A549 (cell line): ENCODE measurements at regions not wholly inside any gene's neighbourhood (a gene's known extent, or its start where the extent isn't known, plus 50 kb on each side); places are given as distances from the start of the nearest gene placed in this dataset.
"Not testable (repeated sequence)": the region's sequence is repeated elsewhere in the genome, so short reads cannot be mapped to it uniquely, and the experiment has no call there.

Experiments used
- ATAC-seq, 2 experiments: fragments of 200-7000 bp in 1 of 2; fragments of >200 bp in 1 of 2; cut with Nextera tagmentation in 1 of 2; cut with Tn5 transposase in 1 of 2; 3 replicates each; pipeline versions ENCODE4 v1.8.0 to v1.9.1; 2018 to 2020; ENCODE audit warnings: mild to moderate bottlenecking in 1 of 2, moderate library complexity in 1 of 2
- CTCF ChIA-PET: fragments of 300-600 bp; sonication (Branson Sonifier 250); formaldehyde crosslinking; extraction: SDS; loops from one replicate; lab custom pipeline; 2021; ENCODE audit warnings: antibody characterized with exemption, inconsistent platforms; lab: Yijun Ruan, JAX
- POLR2A ChIA-PET: fragments of 350-600 bp; formaldehyde crosslinking; extraction: SDS; loops from one replicate; lab custom pipeline; 2021; ENCODE audit warnings: antibody characterized with exemption, inconsistent platforms; lab: Yijun Ruan, JAX
- DNase-seq, 2 experiments: peaks; one replicate each; pipeline versions ENCODE4 v3.0.0 to v3.0.0-alpha.2; 2011 to 2016; ENCODE audit warnings: low read depth in 1 of 2, low spot score in 1 of 2
- FAIRE-seq: peaks from 2 replicates; lab custom pipeline; 2011; peaks lifted over from hg19 to GRCh38; lab: Jason Lieb, UNC
- H3K27ac ChIP-seq, 2 experiments: fragments of >200 bp; sonication (Bioruptor Twin); formaldehyde crosslinking; 3 replicates each; pipeline ENCODE4 v1.5.1; 2016 to 2017
- H3K4me1 ChIP-seq: fragments of >200 bp; sonication (Bioruptor Twin); formaldehyde crosslinking; 3 replicates; pipeline ENCODE4 v1.6.1; 2016
- H3K4me2 ChIP-seq: fragments of >200 bp; sonication (Bioruptor Twin); formaldehyde crosslinking; 3 replicates; pipeline ENCODE4 v1.6.1; 2016
- H3K4me3 ChIP-seq: fragments of >200 bp; sonication (Bioruptor Twin); formaldehyde crosslinking; 3 replicates; pipeline ENCODE4 v1.5.1; 2016
- H3K9me3 ChIP-seq: fragments of >200 bp; sonication (Bioruptor Twin); formaldehyde crosslinking; 3 replicates; pipeline ENCODE4 v1.6.1; 2016
- BHLHE40 ChIP-seq: IDR thresholded peaks from 2 replicates; pipeline ENCODE4 v1.6.1; 2012; ENCODE audit warnings: low read depth, low read length, inconsistent platforms
- CBX2 ChIP-seq: fragments of 200-600 bp; sonication (generic); IDR thresholded peaks from 2 replicates; pipeline ENCODE4 v1.6.1; 2016; ENCODE audit warnings: low read depth, mild to moderate bottlenecking, borderline replicate concordance
- CBX8 ChIP-seq: fragments of 200-600 bp; sonication (generic); IDR thresholded peaks from 2 replicates; pipeline ENCODE4 v1.6.1; 2016
- EP300 ChIP-seq, 2 experiments: fragments of >200 bp; sonication (Bioruptor Twin); formaldehyde crosslinking; IDR thresholded peaks; 2 replicates in 1 of 2; 3 replicates in 1 of 2; pipeline ENCODE4 v1.6.1; 2016 to 2017
- ESRRA ChIP-seq: fragments of 150-350 bp; IDR thresholded peaks from 2 replicates; pipeline ENCODE4 v1.6.1; 2014; ENCODE audit warnings: mild to moderate bottlenecking, low read length, borderline replicate concordance
- FOSB ChIP-seq: fragments of 250-450 bp; sonication (Bioruptor Pico); IDR thresholded peaks from 2 replicates; pipeline ENCODE4 v1.5.0; 2020; ENCODE audit warnings: mild to moderate bottlenecking, moderate library complexity
- FOSL2 ChIP-seq, 2 experiments: fragments of 450-650 bp in 1 of 2; fragments of >200 bp in 1 of 2; sonication (Bioruptor Twin) in 1 of 2; formaldehyde crosslinking; IDR thresholded peaks; 2 replicates each; pipeline versions ENCODE4 v1.5.0 to v1.6.1; 2016 to 2020; ENCODE audit warnings: mild to moderate bottlenecking in 1 of 2, moderate library complexity in 1 of 2
- HDAC2 ChIP-seq: fragments of 200-600 bp; sonication (generic); IDR thresholded peaks from 2 replicates; pipeline ENCODE4 v1.6.1; 2016
- HEYL ChIP-seq: fragments of 250-450 bp; sonication (Bioruptor Pico); IDR thresholded peaks from 2 replicates; pipeline ENCODE4 v1.8.0; 2021; ENCODE audit warnings: mild to moderate bottlenecking, moderate library complexity
- HOXA7 ChIP-seq: fragments of 250-450 bp; sonication (Bioruptor Pico); IDR thresholded peaks from 2 replicates; pipeline ENCODE4 v1.5.0; 2020; ENCODE audit warnings: mild to moderate bottlenecking, moderate library complexity
- HOXB5 ChIP-seq: fragments of 250-450 bp; sonication (Bioruptor Pico); IDR thresholded peaks from 2 replicates; pipeline ENCODE4 v1.5.0; 2020; ENCODE audit warnings: mild to moderate bottlenecking, moderate library complexity
- KDM5A ChIP-seq: fragments of 200-600 bp; sonication (generic); IDR thresholded peaks from 2 replicates; pipeline ENCODE4 v1.6.1; 2016; ENCODE audit warnings: antibody characterized with exemption, mild to moderate bottlenecking
- MAFK ChIP-seq: fragments of 450-650 bp; IDR thresholded peaks from 2 replicates; pipeline ENCODE4 v1.6.1; 2014; ENCODE audit not compliant: partially characterized antibody
- MAZ ChIP-seq: fragments of 150-350 bp; IDR thresholded peaks from 2 replicates; pipeline ENCODE4 v1.6.1; 2014; ENCODE audit warnings: antibody characterized with exemption, low read depth, low read length, borderline replicate concordance
- NR3C1 ChIP-seq: fragments of >200 bp; sonication (Bioruptor Twin); formaldehyde crosslinking; IDR thresholded peaks from 3 replicates; pipeline ENCODE4 v1.6.1; 2017
- RARB ChIP-seq: fragments of 250-450 bp; sonication (Bioruptor Pico); IDR thresholded peaks from 2 replicates; pipeline ENCODE4 v1.8.0; 2021; ENCODE audit warnings: mild to moderate bottlenecking, moderate library complexity
- SMC3 ChIP-seq: fragments of >200 bp; sonication (Bioruptor Twin); formaldehyde crosslinking; IDR thresholded peaks from 3 replicates; pipeline ENCODE4 v1.6.1; 2018; ENCODE audit warnings: inconsistent platforms
- TFCP2L1 ChIP-seq: fragments of 250-450 bp; sonication (Bioruptor Pico); IDR thresholded peaks from 2 replicates; pipeline ENCODE4 v1.5.0; 2021; ENCODE audit warnings: mild to moderate bottlenecking
- ZFP36 ChIP-seq: fragments of 450-650 bp; IDR thresholded peaks from 2 replicates; pipeline ENCODE4 v1.6.1; 2014; ENCODE audit warnings: borderline replicate concordance; ENCODE audit not compliant: partially characterized antibody
- ZNF302 ChIP-seq: fragments of 250-450 bp; sonication (Bioruptor Pico); IDR thresholded peaks from 2 replicates; pipeline ENCODE4 v1.9.0; 2021; ENCODE audit warnings: inconsistent platforms, mild to moderate bottlenecking, moderate library complexity
- WGBS: methylation state at CpG from one replicate; pipeline ENCODE4 v1.1.6; 2017; ENCODE audit errors: missing lambda C conversion rate; 5-methylcytosine and 5-hydroxymethylcytosine counted together
- TF ChIP-seq, protein P1 (sequence below): fragments of 250-450 bp; sonication (Bioruptor Pico); IDR thresholded peaks from 2 replicates; pipeline ENCODE4 v1.5.0; 2021; ENCODE audit warnings: mild to moderate bottlenecking, moderate library complexity, borderline replicate concordance
- TF ChIP-seq, protein P2 (sequence below): IDR thresholded peaks from 2 replicates; pipeline ENCODE4 v1.6.1; 2012
- TF ChIP-seq, protein P3 (sequence below): fragments of 200-600 bp; sonication (generic); IDR thresholded peaks from 2 replicates; pipeline ENCODE4 v1.6.1; 2016; ENCODE audit warnings: antibody characterized with exemption, mild to moderate bottlenecking, moderate library complexity
- TF ChIP-seq, protein P4 (sequence below): fragments of >200 bp; sonication (Bioruptor Twin); formaldehyde crosslinking; IDR thresholded peaks from 3 replicates; pipeline ENCODE4 v1.5.1; 2016

DNA sequence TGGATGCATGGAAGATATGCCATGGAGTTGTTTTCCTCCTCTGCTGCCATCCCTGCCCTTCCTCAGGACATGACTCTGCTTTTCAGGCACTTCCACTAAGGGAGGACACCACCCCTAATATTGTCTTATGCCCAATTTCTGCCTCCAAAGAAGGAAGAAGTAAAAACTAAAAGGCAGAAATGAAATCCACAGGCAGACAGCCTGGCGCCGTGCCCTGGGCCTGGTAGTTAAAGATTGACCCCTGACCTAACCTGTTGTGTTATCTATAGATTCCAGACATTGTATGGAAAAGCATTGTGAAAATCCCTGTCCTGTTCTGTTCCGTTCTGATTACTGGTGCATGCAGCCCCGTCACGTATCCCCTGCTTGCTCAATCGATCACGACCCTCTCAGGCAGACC lies 80.1 kb upstream of the PLAC8 start:
- H3K4me1 ChIP-seq, H3K4me3 ChIP-seq, H3K9me3 ChIP-seq, FAIRE-seq, H3K4me2 ChIP-seq, H3K27ac ChIP-seq, CTCF ChIA-PET, POLR2A ChIA-PET, DNase-seq, ATAC-seq: not testable (repeated sequence)
- WGBS = 66% methylated on average over 7 of the region's 7 CpGs

DNA sequence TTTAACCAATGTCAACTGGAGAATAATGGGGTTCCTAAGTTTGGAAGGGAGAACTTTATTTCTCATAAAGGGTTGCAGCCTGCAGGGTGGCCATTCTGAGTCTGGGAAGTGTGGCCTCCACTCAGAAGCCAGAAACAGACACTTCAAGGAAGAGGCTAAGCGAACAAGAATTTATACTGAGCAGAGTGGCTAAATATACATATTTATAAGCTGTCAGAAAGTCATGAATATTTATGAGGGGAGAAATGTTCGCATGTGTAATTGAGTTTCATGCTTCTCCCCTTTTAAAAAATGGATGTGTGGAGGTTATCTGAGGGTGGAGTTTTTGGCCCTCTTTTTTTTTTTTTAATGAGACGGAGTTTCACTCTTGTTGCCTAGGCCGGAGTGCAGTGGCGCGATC lies 78.1 kb upstream of the PLAC8 start:
- DNase-seq (no peak), ATAC-seq (no peak), FAIRE-seq (no peak)
- POLR2A ChIA-PET = no interaction called here
- TF ChIP-seq RARB (CRISPR knock-in tag) = no peak
- no peak for TF ChIP-seq ESRRA
- TF ChIP-seq MAFK = no peak
- no peak for TF ChIP-seq HDAC2
- no peak for TF ChIP-seq FOSL2 (IDR thresholded peaks at IDR 0.05)
- no peak for TF ChIP-seq FOSL2 (CRISPR knock-in tag; IDR thresholded peaks at IDR 0.05)
- no peak for TF ChIP-seq FOSB (CRISPR knock-in tag)
- TF ChIP-seq, protein P1, sequence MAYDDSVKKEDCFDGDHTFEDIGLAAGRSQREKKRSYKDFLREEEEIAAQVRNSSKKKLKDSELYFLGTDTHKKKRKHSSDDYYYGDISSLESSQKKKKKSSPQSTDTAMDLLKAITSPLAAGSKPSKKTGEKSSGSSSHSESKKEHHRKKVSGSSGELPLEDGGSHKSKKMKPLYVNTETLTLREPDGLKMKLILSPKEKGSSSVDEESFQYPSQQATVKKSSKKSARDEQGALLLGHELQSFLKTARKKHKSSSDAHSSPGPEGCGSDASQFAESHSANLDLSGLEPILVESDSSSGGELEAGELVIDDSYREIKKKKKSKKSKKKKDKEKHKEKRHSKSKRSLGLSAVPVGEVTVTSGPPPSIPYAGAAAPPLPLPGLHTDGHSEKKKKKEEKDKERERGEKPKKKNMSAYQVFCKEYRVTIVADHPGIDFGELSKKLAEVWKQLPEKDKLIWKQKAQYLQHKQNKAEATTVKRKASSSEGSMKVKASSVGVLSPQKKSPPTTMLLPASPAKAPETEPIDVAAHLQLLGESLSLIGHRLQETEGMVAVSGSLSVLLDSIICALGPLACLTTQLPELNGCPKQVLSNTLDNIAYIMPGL (CRISPR knock-in tag) = no peak
- Histone ChIP-seq H3K4me2 (no peak overlapping the region), H3K4me3 (no peak overlapping the region), H3K4me1 (no peaks in the 10 kb centered on the region), H3K9me3 (no peaks in the 10 kb centered on the region), H3K27ac (no peak overlapping the region)
- 95% methylated on average over 6 of the region's 6 CpGs for WGBS
- CTCF ChIA-PET = interaction anchor here (0.6 kb wide), 1 partner anchor 19 kb away, joined by 3 read pairs; no protein-coding TSS in a partner anchor

DNA sequence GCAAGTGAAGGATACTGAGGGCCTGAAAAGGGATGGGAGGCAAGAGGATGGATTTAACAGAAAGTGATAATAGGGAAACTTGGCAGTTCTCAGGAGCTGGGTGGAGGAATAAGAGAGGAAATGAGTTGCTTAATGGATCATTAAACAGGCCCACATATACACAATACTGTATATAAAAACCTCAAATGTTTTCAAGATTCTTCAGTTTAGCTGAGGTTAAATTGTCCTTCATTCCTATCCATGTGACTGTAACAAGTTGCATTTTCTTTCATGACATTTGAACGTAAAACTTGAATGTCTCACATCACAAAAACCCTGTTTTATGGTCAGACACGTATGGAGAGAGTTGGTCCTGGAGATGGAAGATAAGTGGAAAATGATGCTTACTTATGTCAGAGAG lies 76.5 kb upstream of the PLAC8 start:
- Histone ChIP-seq H3K9me3 (no peaks in the 10 kb centered on the region), H3K27ac (no peak overlapping the region), H3K4me3 (no peak overlapping the region), H3K4me1 (no peaks in the 10 kb centered on the region), H3K4me2 (no peak overlapping the region)
- POLR2A ChIA-PET = no interaction called here
- FAIRE-seq = no peak
- ATAC-seq = no peak
- 83% methylated on average over 2 of the region's 2 CpGs for whole genome bisulfite sequencing
- TF ChIP-seq EP300 (IDR thresholded peaks at IDR 0.05) (no peak), ZFP36 (no peak), MAZ (no peak), RARB (CRISPR knock-in tag) (no peak), HOXA7 (CRISPR knock-in tag) (no peak), NR3C1 (no peak), SMC3 (no peak), HEYL (CRISPR knock-in tag) (no peak), ZNF302 (no peak), BHLHE40 (no peak), CBX8 (no peak), HOXB5 (CRISPR knock-in tag) (no peak), TFCP2L1 (CRISPR knock-in tag) (no peak), KDM5A (no peak), CBX2 (no peak)
- TF ChIP-seq, protein P2, sequence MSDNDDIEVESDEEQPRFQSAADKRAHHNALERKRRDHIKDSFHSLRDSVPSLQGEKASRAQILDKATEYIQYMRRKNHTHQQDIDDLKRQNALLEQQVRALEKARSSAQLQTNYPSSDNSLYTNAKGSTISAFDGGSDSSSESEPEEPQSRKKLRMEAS = no peak
- TF ChIP-seq, protein P3, sequence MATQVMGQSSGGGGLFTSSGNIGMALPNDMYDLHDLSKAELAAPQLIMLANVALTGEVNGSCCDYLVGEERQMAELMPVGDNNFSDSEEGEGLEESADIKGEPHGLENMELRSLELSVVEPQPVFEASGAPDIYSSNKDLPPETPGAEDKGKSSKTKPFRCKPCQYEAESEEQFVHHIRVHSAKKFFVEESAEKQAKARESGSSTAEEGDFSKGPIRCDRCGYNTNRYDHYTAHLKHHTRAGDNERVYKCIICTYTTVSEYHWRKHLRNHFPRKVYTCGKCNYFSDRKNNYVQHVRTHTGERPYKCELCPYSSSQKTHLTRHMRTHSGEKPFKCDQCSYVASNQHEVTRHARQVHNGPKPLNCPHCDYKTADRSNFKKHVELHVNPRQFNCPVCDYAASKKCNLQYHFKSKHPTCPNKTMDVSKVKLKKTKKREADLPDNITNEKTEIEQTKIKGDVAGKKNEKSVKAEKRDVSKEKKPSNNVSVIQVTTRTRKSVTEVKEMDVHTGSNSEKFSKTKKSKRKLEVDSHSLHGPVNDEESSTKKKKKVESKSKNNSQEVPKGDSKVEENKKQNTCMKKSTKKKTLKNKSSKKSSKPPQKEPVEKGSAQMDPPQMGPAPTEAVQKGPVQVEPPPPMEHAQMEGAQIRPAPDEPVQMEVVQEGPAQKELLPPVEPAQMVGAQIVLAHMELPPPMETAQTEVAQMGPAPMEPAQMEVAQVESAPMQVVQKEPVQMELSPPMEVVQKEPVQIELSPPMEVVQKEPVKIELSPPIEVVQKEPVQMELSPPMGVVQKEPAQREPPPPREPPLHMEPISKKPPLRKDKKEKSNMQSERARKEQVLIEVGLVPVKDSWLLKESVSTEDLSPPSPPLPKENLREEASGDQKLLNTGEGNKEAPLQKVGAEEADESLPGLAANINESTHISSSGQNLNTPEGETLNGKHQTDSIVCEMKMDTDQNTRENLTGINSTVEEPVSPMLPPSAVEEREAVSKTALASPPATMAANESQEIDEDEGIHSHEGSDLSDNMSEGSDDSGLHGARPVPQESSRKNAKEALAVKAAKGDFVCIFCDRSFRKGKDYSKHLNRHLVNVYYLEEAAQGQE = no peak
- TF ChIP-seq, protein P4, sequence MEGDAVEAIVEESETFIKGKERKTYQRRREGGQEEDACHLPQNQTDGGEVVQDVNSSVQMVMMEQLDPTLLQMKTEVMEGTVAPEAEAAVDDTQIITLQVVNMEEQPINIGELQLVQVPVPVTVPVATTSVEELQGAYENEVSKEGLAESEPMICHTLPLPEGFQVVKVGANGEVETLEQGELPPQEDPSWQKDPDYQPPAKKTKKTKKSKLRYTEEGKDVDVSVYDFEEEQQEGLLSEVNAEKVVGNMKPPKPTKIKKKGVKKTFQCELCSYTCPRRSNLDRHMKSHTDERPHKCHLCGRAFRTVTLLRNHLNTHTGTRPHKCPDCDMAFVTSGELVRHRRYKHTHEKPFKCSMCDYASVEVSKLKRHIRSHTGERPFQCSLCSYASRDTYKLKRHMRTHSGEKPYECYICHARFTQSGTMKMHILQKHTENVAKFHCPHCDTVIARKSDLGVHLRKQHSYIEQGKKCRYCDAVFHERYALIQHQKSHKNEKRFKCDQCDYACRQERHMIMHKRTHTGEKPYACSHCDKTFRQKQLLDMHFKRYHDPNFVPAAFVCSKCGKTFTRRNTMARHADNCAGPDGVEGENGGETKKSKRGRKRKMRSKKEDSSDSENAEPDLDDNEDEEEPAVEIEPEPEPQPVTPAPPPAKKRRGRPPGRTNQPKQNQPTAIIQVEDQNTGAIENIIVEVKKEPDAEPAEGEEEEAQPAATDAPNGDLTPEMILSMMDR = no peak
- CTCF ChIA-PET = interaction anchor here (1.4 kb wide), 1 partner anchor 61 kb away, joined by 3 read pairs; no protein-coding TSS in a partner anchor
- no peak for DNase-seq
